Vagina (tissue), 2 donors: ENCODE measurements at regions not wholly inside any gene's neighbourhood (a gene's known extent, or its start where the extent isn't known, plus 50 kb on each side); places are given as distances from the start of the nearest gene placed in this dataset.

Experiments used
- CTCF ChIP-seq, 3 experiments: fragments of 450-650 bp in 2 of 3; fragments of 200-600 bp in 1 of 3; sonication (generic) in 1 of 3; IDR thresholded peaks; one replicate each; pipeline ENCODE4 v1.5.1; 2017 to 2019; ENCODE audit warnings: antibody characterized with exemption in 3 of 3, mild to moderate bottlenecking in 2 of 3, moderate library complexity in 2 of 3
- POLR2A ChIP-seq, 2 donors: fragments of 450-650 bp; IDR thresholded peaks; one replicate each; pipeline ENCODE4 v1.6.1; 2017; ENCODE audit warnings: antibody characterized with exemption in 2 of 2, mild to moderate bottlenecking in 2 of 2, moderate library complexity in 2 of 2
- POLR2AphosphoS5 ChIP-seq, 2 donors: sonication (generic); formaldehyde crosslinking; IDR thresholded peaks; one replicate each; pipeline ENCODE4 v1.9.0; 2017; ENCODE audit warnings: antibody characterized with exemption in 2 of 2, mild to moderate bottlenecking in 2 of 2, low read depth in 1 of 2; ENCODE audit not compliant: insufficient read depth in 1 of 2

DNA sequence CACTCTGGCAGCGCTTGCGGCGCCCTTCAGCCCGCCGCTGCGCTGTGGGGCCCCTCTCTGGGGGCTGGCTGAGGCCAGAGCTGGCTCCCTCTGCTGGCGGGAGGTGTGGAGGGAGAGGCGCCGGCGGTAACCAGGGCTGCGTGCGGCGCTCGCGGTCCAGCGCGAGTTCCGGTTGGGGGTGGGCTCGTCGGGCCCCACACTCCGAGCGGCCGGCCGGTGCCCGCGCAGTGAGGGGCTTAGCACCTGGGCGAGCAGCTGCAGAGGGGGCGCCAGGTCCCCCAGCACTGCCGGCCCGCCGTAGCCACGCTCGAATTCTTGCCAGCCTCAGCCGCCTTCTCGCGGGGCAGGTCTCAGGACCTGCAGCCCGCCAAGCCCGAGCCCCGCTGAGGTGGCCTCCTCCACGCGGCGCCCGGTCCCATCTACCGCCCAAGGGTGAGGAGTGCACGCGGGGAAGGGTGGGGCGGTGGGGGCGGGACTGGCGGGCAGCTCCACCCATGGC, 879.0 kb upstream of the SLITRK5 start:
- no peak for TF ChIP-seq CTCF (IDR thresholded peaks at IDR 0.05)
- TF ChIP-seq POLR2A (IDR thresholded peaks at IDR 0.05), result no peak
- no peak for TF ChIP-seq POLR2AphosphoS5 (IDR thresholded peaks at IDR 0.05; ENCODE audit: insufficient read depth in 1 of 2, low read depth in 1 of 2)
